Panc1 (cell line): ENCODE measurements at regions not wholly inside any gene's neighbourhood (a gene's known extent, or its start where the extent isn't known, plus 50 kb on each side); places are given as distances from the start of the nearest gene placed in this dataset.

Source experiments
- ATAC-seq: fragments of 200-7000 bp; cut with Tn5 transposase; 2 replicates; pipeline ENCODE4 v1.9.1; 2020; ENCODE audit warnings: mild to moderate bottlenecking, moderate library complexity
- BruUV-seq: library from RNA; stranded (reverse); fragments of 400-500 nt; replicated peaks from 2 replicates; lab custom pipeline; 2021; lab: Mats Ljungman, UMichigan
- CTCF ChIA-PET: fragments of 300-600 bp; sonication (Branson Sonifier 250); formaldehyde crosslinking; loops from one replicate; lab custom pipeline; 2022; ENCODE audit warnings: antibody characterized with exemption; lab: Charles Lee
- POLR2A ChIA-PET: fragments of 300-600 bp; sonication (Branson Sonifier 250); formaldehyde crosslinking; loops from one replicate; lab custom pipeline; 2022; ENCODE audit warnings: antibody characterized with exemption; lab: Charles Lee
- DNase-seq: peaks from one replicate; pipeline ENCODE4 v3.0.0-alpha.2; 2010; ENCODE audit warnings: low read depth, low spot score
- H3K27ac ChIP-seq: 2 replicates; pipeline ENCODE4 v1.5.1; 2011; ENCODE audit warnings: mild to moderate bottlenecking, low read length, inconsistent platforms
- H3K27me3 ChIP-seq: fragments of 200-500 bp; sonication (Bioruptor generic); 2 replicates; pipeline ENCODE4 v1.6.0; 2014; ENCODE audit warnings: low read length, inconsistent platforms; ENCODE audit not compliant: control insufficient read depth, insufficient read depth
- H3K36me3 ChIP-seq: fragments of 200-500 bp; sonication (Bioruptor generic); 2 replicates; pipeline ENCODE4 v1.5.1; 2014; ENCODE audit warnings: inconsistent platforms, mild to moderate bottlenecking, low read length, moderate library complexity; ENCODE audit not compliant: control insufficient read depth, insufficient read depth
- H3K4me1 ChIP-seq: 2 replicates; pipeline ENCODE4 v1.5.1; 2011; ENCODE audit warnings: inconsistent platforms, mild to moderate bottlenecking, low read length, moderate library complexity; ENCODE audit not compliant: control insufficient read depth, insufficient read depth
- H3K4me3 ChIP-seq, 2 experiments: 2 replicates each; pipeline ENCODE4 v1.5.1; 2011 to 2012; ENCODE audit warnings: low read depth in 2 of 2, low read length in 2 of 2, mild to moderate bottlenecking in 2 of 2, inconsistent platforms in 1 of 2, moderate library complexity in 1 of 2
- H3K9me3 ChIP-seq: fragments of 200-500 bp; sonication (Bioruptor generic); 2 replicates; pipeline ENCODE4 v1.5.1; 2014; ENCODE audit warnings: low read depth, mild to moderate bottlenecking, inconsistent platforms, low read length, moderate library complexity; ENCODE audit not compliant: control insufficient read depth, insufficient read depth
- CTCF ChIP-seq: fragments of 450-650 bp; IDR thresholded peaks from 2 replicates; pipeline ENCODE4 v1.5.1; 2017; ENCODE audit warnings: mild to moderate bottlenecking
- POLR2AphosphoS5 ChIP-seq: IDR thresholded peaks from 2 replicates; pipeline ENCODE4 v1.6.1; 2012; ENCODE audit warnings: mild to moderate bottlenecking, low read depth, low read length, moderate library complexity
- SIN3A ChIP-seq: IDR thresholded peaks from 2 replicates; pipeline ENCODE4 v1.6.1; 2012; ENCODE audit warnings: low read depth, mild to moderate bottlenecking, low read length, moderate library complexity, borderline replicate concordance; ENCODE audit not compliant: insufficient read depth
- TCF7L2 ChIP-seq: IDR thresholded peaks from 2 replicates; pipeline ENCODE4 v1.6.1; 2011; ENCODE audit warnings: mild to moderate bottlenecking, low read depth, low read length, inconsistent platforms
- in situ Hi-C: cut with HindIII; loops from 2 replicates; pipeline ENCODE4 v1.10.0; 2016; ENCODE audit warnings: low sequenced_read_pairs, low pct_unique_long_range_greater_than_20kb
- intact Hi-C: fragments of 100-400 bp; cut with micrococcal nuclease; formaldehyde crosslinking; loops from one replicate; pipeline ENCODE4 v1.10.0; 2022; ENCODE audit not compliant: unreplicated experiment
- TF ChIP-seq, protein P1 (sequence below), 2 experiments: IDR thresholded peaks; 2 replicates each; pipeline ENCODE4 v1.6.1; 2011 to 2012; ENCODE audit warnings: low read depth in 2 of 2, control low read depth in 1 of 2, low read length in 1 of 2, mild to moderate bottlenecking in 1 of 2, moderate library complexity in 1 of 2; ENCODE audit not compliant: insufficient read depth in 1 of 2

DNA sequence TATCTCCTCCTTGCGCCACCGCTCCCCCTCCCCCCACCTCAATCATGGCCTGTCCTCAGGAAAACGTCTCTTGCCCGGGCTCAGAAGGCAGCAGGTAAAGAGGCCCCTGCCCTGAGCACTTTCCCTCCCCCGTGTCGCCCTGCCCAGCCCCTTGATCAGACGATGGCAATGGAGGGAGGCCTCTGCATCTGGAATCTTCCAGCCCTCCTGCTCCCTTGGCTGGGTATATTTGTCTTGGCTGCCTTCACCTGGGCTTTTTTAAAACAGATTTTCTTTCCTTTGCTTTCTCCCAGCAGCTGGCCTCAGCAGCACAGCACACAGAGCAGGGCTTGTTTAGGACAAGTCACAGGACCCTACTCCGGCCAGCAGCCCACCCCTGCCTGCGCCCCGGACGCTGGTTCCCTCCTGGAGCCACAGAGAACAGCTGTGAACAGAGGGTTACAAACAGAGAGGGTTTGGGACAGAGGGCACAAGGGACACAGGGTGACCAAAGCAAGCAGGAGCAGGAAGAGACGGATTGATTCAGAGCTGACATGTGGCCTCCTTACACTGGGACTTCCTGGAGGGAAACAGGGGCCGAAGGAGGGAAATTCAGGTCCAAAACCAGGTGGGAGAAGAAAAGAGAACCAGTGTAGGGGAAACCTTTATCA is 78.7 kb downstream of the ISG20 start:
- Histone ChIP-seq H3K4me3 (no peak overlapping the region), H3K27me3 (peaks cover 3% of the 10 kb centered on the region; the same call in 1 of the 2 replicates), H3K36me3 (no peaks in the 10 kb centered on the region), H3K27ac (no peak overlapping the region), H3K9me3 (no peaks in the 10 kb centered on the region), H3K4me1 (no peaks in the 10 kb centered on the region)
- TF ChIP-seq, protein P1, sequence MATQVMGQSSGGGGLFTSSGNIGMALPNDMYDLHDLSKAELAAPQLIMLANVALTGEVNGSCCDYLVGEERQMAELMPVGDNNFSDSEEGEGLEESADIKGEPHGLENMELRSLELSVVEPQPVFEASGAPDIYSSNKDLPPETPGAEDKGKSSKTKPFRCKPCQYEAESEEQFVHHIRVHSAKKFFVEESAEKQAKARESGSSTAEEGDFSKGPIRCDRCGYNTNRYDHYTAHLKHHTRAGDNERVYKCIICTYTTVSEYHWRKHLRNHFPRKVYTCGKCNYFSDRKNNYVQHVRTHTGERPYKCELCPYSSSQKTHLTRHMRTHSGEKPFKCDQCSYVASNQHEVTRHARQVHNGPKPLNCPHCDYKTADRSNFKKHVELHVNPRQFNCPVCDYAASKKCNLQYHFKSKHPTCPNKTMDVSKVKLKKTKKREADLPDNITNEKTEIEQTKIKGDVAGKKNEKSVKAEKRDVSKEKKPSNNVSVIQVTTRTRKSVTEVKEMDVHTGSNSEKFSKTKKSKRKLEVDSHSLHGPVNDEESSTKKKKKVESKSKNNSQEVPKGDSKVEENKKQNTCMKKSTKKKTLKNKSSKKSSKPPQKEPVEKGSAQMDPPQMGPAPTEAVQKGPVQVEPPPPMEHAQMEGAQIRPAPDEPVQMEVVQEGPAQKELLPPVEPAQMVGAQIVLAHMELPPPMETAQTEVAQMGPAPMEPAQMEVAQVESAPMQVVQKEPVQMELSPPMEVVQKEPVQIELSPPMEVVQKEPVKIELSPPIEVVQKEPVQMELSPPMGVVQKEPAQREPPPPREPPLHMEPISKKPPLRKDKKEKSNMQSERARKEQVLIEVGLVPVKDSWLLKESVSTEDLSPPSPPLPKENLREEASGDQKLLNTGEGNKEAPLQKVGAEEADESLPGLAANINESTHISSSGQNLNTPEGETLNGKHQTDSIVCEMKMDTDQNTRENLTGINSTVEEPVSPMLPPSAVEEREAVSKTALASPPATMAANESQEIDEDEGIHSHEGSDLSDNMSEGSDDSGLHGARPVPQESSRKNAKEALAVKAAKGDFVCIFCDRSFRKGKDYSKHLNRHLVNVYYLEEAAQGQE (IDR thresholded peaks at IDR 0.05; ENCODE audit: insufficient read depth in 1 of 2, low read depth in 2 of 2, low read length in 1 of 2), result no peak
- no peak for TF ChIP-seq CTCF
- no peak for TF ChIP-seq POLR2AphosphoS5
- TF ChIP-seq SIN3A, result no peak
- no peak for TF ChIP-seq TCF7L2
- in situ Hi-C loops (no loop called here), intact Hi-C loops (no loop called here)
- POLR2A ChIA-PET, result no interaction called here
- ATAC-seq (peak; percentile 54; the same call in 1 of the 2 replicates), DNase-seq (no peak)
- BruUV-seq, result no TSS peak
- CTCF ChIA-PET, result no interaction called here

DNA sequence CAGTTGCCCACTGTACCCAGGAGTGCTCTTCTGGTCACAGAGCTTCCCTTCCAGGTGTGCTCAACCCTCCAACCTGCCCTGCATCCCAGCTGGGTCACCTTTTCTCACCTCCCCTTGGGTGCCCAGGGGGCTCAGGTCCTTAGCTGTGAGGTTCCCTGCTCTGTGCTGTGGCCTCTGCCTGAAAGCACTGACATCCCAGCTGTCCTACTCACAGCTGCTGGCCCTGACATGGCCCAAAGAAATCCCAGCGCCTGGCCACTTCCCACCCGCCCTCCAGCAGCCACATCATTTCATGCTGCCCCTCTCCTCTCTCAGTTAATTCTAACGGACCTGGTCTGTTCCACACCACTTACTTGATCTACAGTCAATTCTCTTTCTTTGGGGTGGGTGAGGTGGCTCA is 79.9 kb downstream of the ISG20 start:
- CTCF ChIA-PET, result no interaction called here
- ATAC-seq (no peak), DNase-seq (no peak)
- no peaks in the 10 kb centered on the region for H3K4me1 ChIP-seq
- no peak overlapping the region for H3K27ac ChIP-seq
- H3K9me3 ChIP-seq, result no peaks in the 10 kb centered on the region
- in situ Hi-C loops (no loop called here), intact Hi-C loops (no loop called here)
- POLR2A ChIA-PET, result no interaction called here
- TF ChIP-seq POLR2AphosphoS5 (no peak), SIN3A (no peak), CTCF (no peak), TCF7L2 (no peak)
- TF ChIP-seq, protein P1 (IDR thresholded peaks at IDR 0.05; ENCODE audit: insufficient read depth in 1 of 2, low read depth in 2 of 2, low read length in 1 of 2), result no peak
- no peak overlapping the region for H3K4me3 ChIP-seq
- no peaks in the 10 kb centered on the region; the same call in 1 of the 2 replicates for H3K27me3 ChIP-seq
- no peaks in the 10 kb centered on the region for H3K36me3 ChIP-seq
- BruUV-seq, result no TSS peak
